ENCODE measurements at regions not wholly inside any gene's neighbourhood (a gene's known extent, or its start where the extent isn't known, plus 50 kb on each side); places are given as distances from the start of the nearest gene placed in this dataset.

DNA sequence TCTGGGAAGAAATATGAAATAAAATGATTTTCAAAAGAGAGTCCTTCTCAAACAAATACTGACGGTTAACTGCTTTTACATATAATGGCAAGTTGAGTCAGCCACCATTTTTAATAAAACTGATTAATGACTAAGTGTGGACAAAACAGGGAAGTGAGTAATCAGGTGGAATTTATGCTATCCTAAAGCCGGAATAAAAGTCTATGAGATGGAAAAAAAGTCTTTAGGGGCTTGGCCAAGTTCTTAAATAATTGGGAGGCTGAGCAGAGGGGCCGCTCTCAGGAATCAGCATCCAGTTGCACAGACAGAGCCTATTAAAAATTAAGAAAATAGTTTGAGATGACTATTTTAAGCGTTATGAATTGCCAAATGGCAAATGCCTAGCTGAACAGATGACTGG lies 58.6 kb upstream of the AFF3 start:
- no peak overlapping the region for H3K4me3 ChIP-seq (ENCODE audit: low read length)
- TF ChIP-seq, protein P1, sequence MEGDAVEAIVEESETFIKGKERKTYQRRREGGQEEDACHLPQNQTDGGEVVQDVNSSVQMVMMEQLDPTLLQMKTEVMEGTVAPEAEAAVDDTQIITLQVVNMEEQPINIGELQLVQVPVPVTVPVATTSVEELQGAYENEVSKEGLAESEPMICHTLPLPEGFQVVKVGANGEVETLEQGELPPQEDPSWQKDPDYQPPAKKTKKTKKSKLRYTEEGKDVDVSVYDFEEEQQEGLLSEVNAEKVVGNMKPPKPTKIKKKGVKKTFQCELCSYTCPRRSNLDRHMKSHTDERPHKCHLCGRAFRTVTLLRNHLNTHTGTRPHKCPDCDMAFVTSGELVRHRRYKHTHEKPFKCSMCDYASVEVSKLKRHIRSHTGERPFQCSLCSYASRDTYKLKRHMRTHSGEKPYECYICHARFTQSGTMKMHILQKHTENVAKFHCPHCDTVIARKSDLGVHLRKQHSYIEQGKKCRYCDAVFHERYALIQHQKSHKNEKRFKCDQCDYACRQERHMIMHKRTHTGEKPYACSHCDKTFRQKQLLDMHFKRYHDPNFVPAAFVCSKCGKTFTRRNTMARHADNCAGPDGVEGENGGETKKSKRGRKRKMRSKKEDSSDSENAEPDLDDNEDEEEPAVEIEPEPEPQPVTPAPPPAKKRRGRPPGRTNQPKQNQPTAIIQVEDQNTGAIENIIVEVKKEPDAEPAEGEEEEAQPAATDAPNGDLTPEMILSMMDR (IDR thresholded peaks at IDR 0.05; ENCODE audit: insufficient read depth, low read depth, low read length, missing control alignments) = no peak
- DNase-seq (ENCODE audit: low read depth) = peak; percentile 7

GRCh38 chr2:100199421-100199820 lies 57.0 kb upstream of the AFF3 start:
- TF ChIP-seq, protein P1 (IDR thresholded peaks at IDR 0.05; ENCODE audit: insufficient read depth, low read depth, low read length, missing control alignments) = no peak
- no peak for DNase-seq (ENCODE audit: low read depth)
- no peak overlapping the region for H3K4me3 ChIP-seq (ENCODE audit: low read length)

DNA sequence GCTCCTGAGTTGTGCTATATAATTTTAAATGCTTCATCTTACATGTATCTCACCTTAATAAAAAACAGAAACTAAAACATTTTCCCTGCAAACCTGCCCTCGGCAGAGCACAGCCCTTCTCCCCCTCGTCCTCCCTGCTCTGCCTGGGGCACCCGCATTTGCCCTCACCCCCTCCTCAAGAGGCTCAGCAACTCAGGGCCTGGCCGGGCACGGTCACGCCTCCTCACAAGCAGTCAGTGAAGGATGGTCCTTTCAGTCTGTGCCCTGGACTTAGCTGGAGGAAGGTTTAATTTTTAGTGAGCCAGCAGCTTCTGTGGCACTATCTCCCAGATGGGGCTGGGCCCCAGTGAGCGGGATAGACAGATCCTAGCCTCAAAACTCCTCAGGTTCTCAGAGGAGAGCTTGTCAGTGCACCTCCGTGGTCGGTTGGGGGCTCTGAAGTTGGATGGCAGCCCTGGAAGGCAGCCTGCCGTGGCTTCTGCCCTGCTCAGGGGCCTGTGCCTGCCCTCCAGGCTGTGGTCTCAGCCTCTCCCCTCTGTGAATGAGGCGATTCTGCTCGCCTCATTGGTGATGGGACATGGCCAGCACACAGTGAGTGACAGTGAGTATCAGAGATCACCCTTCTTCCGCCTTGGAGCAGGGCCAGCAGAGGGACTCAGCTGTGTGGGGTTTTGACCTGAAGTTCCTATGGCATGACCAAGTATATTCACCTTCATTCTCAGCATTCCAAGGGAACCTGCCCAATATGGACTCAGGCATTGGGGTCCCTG lies 56.3 kb upstream of the AFF3 start:
- H3K4me3 ChIP-seq (ENCODE audit: low read length) = no peak overlapping the region
- TF ChIP-seq, protein P1 (IDR thresholded peaks at IDR 0.05; ENCODE audit: insufficient read depth, low read depth, low read length, missing control alignments) = no peak
- no peak for DNase-seq (ENCODE audit: low read depth)

- no peak overlapping the region for H3K4me3 ChIP-seq (ENCODE audit: low read length)
- DNase-seq (ENCODE audit: low read depth) = no peak
- TF ChIP-seq, protein P1 (IDR thresholded peaks at IDR 0.05; ENCODE audit: insufficient read depth, low read depth, low read length, missing control alignments) = no peak
Measured at GRCh38 chr2:100197631-100198153, 55.3 kb upstream of the AFF3 start.

DNA sequence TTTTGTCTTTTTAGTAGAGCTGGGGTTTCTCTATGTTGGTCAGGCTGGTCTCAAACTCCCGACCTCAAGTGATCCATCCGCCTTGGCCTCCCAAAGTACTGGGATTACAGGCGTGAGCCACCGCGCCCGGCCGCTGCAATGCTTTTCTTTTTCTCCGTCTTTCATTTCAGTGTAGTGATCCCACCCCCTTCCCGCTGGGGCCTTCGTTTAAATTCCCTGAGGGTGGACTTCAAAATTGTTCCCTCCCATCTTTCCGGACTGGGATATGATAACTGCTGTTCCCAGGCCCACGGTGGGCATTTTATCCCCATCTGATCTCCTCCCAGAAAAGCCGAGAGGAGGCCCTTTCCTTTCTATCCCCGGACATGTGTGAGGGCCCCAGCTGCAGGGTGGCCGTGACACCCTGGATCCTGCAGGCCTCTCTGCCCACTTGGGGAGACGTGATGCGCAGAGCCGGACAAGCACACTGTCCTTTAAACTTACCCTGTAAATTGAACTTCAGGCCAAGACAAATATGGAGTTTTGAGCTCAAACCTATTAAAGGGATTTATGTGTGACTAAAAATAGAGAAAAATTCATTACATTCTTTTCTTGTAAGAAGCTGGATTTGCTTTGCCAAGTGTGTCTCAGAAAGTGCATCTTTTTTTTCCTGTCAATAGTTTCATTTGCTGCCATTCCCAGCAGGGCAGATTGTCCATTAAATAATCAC lies 54.5 kb upstream of the AFF3 start:
- no peak for DNase-seq (ENCODE audit: low read depth)
- TF ChIP-seq, protein P1 (IDR thresholded peaks at IDR 0.05; ENCODE audit: insufficient read depth, low read depth, low read length, missing control alignments) = no peak
- no peak overlapping the region for H3K4me3 ChIP-seq (ENCODE audit: low read length)

DNA sequence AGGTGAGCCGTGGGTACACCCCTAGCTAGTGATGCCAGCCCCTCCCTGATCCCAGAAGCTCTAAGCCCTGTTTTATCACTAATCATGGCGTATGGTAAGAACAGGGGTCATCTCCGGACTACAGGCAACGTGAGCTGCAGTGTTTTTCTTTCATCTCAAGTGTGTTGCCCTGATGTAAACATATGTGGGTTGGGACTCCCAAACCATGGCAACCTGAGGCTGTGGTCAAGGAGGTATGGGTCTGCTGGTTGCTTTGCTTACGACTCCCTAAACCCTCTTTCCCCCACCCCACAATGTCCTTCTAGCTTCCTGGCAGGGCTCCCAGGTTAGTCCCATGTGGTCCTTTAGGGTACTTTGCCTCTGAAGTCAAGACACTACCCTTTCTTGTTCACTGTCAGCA lies 53.6 kb upstream of the AFF3 start:
- H3K4me3 ChIP-seq (ENCODE audit: low read length) = no peak overlapping the region
- TF ChIP-seq, protein P1 (IDR thresholded peaks at IDR 0.05; ENCODE audit: insufficient read depth, low read depth, low read length, missing control alignments) = no peak
- DNase-seq (ENCODE audit: low read depth) = no peak

All from epithelial cell of esophagus (primary cell).